ENCODE measurements at regions not wholly inside any gene's neighbourhood (a gene's known extent, or its start where the extent isn't known, plus 50 kb on each side); places are given as distances from the start of the nearest gene placed in this dataset.
A peak's percentile ranks its signal among the peaks of the same experiment; 100 is the strongest.

- DNase-seq = peak in 49 of 56 donors; percentile 21 to 86 (median 66)
Observed at GRCh38 chr22:48536541-48537342, 1290.9 kb downstream of the BRD1 start.

GRCh38 chr22:48535868-48536540 lies 1291.7 kb downstream of the BRD1 start:
- peak in 25 of 56 donors; percentile 27 to 75 (median 59) for DNase-seq

- DNase-seq = no peak
Observed at GRCh38 chr22:48534395-48534958, 1293.2 kb downstream of the BRD1 start.

GRCh38 chr22:48532986-48533385 lies 1294.7 kb downstream of the BRD1 start:
- DNase-seq = no peak

- peak in 12 of 56 donors; percentile 6 to 33 (median 22) for DNase-seq
Observed at GRCh38 chr22:48531761-48532435, 1295.8 kb downstream of the BRD1 start.

- DNase-seq = no peak
Observed at GRCh38 chr22:48531108-48531507, 1296.6 kb downstream of the BRD1 start.

- DNase-seq = no peak
Observed at GRCh38 chr22:48530666-48531065, 1297.0 kb downstream of the BRD1 start.

- DNase-seq = no peak
Observed at GRCh38 chr22:48528221-48528915, 1299.3 kb downstream of the BRD1 start.

- DNase-seq = no peak
Observed at GRCh38 chr22:48523761-48524160, 1303.9 kb downstream of the BRD1 start.

- DNase-seq = no peak
Observed at GRCh38 chr22:48523091-48523490, 1304.6 kb downstream of the BRD1 start.

GRCh38 chr22:48522271-48522670 lies 1305.4 kb downstream of the BRD1 start:
- DNase-seq = no peak

- DNase-seq = peak in 2 of 56 donors; percentile 35 to 42
Observed at GRCh38 chr22:48520884-48521588, 1306.6 kb downstream of the BRD1 start.

- no peak for DNase-seq
Observed at GRCh38 chr22:48520207-48520606, 1307.5 kb downstream of the BRD1 start.

- DNase-seq = peak in 54 of 56 donors; percentile 18 to 86 (median 66)
Observed at GRCh38 chr22:48517039-48518030, 1310.3 kb downstream of the BRD1 start.

GRCh38 chr22:48516571-48516970 lies 1311.1 kb downstream of the BRD1 start:
- DNase-seq = no peak

GRCh38 chr22:48515571-48516200 lies 1312.0 kb downstream of the BRD1 start:
- no peak for DNase-seq

- no peak for DNase-seq
Observed at GRCh38 chr22:48513929-48514328, 1313.7 kb downstream of the BRD1 start.

GRCh38 chr22:48513446-48513845 lies 1314.2 kb downstream of the BRD1 start:
- DNase-seq = no peak

Data from amygdala (tissue), 56 donors.